ENCODE measurements at regions not wholly inside any gene's neighbourhood (a gene's known extent, or its start where the extent isn't known, plus 50 kb on each side); places are given as distances from the start of the nearest gene placed in this dataset.

DNA sequence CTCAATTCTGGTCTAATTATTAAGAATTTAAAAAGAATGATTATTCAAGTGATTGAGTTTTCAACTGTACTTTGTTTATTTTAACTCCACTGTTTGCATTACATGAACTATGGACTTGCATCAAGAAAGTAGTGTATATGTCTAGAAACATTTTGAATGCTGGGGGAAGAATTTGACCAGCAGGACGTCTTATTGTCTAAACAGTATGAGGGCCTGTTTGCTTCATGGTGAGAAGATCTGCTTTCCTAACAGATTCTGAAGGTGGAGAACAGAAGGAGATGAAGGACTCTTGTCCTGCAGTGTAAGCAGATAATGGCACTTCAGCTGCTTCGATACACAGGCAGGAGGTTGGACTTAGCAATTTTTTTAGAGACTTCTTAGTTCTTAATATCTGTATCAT lies 176.0 kb downstream of the DACT1 start:
- TF ChIP-seq, protein P1, sequence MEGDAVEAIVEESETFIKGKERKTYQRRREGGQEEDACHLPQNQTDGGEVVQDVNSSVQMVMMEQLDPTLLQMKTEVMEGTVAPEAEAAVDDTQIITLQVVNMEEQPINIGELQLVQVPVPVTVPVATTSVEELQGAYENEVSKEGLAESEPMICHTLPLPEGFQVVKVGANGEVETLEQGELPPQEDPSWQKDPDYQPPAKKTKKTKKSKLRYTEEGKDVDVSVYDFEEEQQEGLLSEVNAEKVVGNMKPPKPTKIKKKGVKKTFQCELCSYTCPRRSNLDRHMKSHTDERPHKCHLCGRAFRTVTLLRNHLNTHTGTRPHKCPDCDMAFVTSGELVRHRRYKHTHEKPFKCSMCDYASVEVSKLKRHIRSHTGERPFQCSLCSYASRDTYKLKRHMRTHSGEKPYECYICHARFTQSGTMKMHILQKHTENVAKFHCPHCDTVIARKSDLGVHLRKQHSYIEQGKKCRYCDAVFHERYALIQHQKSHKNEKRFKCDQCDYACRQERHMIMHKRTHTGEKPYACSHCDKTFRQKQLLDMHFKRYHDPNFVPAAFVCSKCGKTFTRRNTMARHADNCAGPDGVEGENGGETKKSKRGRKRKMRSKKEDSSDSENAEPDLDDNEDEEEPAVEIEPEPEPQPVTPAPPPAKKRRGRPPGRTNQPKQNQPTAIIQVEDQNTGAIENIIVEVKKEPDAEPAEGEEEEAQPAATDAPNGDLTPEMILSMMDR (IDR thresholded peaks at IDR 0.05) = no peak
- TF ChIP-seq EP300 (IDR thresholded peaks at IDR 0.05) = no peak
